B cell (primary cell): ENCODE measurements at regions not wholly inside any gene's neighbourhood (a gene's known extent, or its start where the extent isn't known, plus 50 kb on each side); places are given as distances from the start of the nearest gene placed in this dataset.

Experiments used
- CTCF ChIP-seq: fragments of 200-600 bp; IDR thresholded peaks from one replicate; pipeline ENCODE4 v1.8.0; 2022; ENCODE audit warnings: antibody characterized with exemption, mild to moderate bottlenecking
- EZH2 ChIP-seq: IDR thresholded peaks from 2 replicates; pipeline ENCODE4 v1.6.1; 2012; ENCODE audit warnings: borderline replicate concordance, low read depth, mild to moderate bottlenecking, moderate library complexity, low read length; ENCODE audit not compliant: insufficient read depth, poor library complexity, severe bottlenecking

DNA sequence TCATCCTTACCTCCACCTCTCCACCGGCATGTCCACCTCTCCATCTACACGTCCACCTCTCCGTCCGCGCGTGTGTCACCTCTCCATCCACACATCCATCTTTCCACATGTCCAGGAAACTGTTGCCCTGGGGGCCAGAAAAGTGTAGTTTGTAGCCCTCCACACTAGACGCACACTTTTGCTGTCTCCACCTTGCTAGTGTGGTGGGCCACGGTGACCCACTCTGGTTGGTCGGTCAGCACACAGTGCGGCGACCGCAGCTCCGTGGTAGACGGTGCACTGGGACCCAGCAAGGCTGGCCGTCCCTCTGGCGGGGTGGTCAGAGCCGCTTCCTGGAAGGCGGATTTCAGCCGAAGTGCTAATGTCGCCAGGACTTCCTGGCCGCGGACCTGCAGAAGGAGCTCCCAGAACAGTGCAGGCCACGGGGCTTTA lies 268.6 kb downstream of the DLL1 start:
- TF ChIP-seq CTCF (no peak), EZH2 (no peak)
